ENCODE measurements at regions not wholly inside any gene's neighbourhood (a gene's known extent, or its start where the extent isn't known, plus 50 kb on each side); places are given as distances from the start of the nearest gene placed in this dataset.

- DNase-seq (ENCODE audit: low read depth in 1 of 2, low spot score in 1 of 2) = no peak
These were observed 213.2 kb upstream of the FOXN3 start for GRCh38 chr14:89630101-89630829.

- no peak for DNase-seq (ENCODE audit: low read depth in 1 of 2, low spot score in 1 of 2)
These were observed 212.3 kb upstream of the FOXN3 start for GRCh38 chr14:89629383-89629782.

GRCh38 chr14:89628521-89628920 lies 211.5 kb upstream of the FOXN3 start:
- no peak for DNase-seq (ENCODE audit: low read depth in 1 of 2, low spot score in 1 of 2)

- DNase-seq (ENCODE audit: low read depth in 1 of 2, low spot score in 1 of 2) = no peak
These were observed 209.3 kb upstream of the FOXN3 start for GRCh38 chr14:89626233-89626806.

GRCh38 chr14:89625731-89626232 lies 208.7 kb upstream of the FOXN3 start:
- DNase-seq (ENCODE audit: low read depth in 1 of 2, low spot score in 1 of 2) = no peak

GRCh38 chr14:89625244-89625713 lies 208.2 kb upstream of the FOXN3 start:
- DNase-seq (ENCODE audit: low read depth in 1 of 2, low spot score in 1 of 2) = no peak

GRCh38 chr14:89624500-89625156 lies 207.6 kb upstream of the FOXN3 start:
- DNase-seq (ENCODE audit: low read depth in 1 of 2, low spot score in 1 of 2) = no peak

GRCh38 chr14:89621791-89622638 lies 205.0 kb upstream of the FOXN3 start:
- DNase-seq (ENCODE audit: low read depth in 1 of 2, low spot score in 1 of 2) = no peak

- peak; percentile 47 to 66 for DNase-seq (ENCODE audit: low read depth in 1 of 2, low spot score in 1 of 2)
These were observed 204.0 kb upstream of the FOXN3 start for GRCh38 chr14:89621009-89621421.

GRCh38 chr14:89620436-89620835 lies 203.4 kb upstream of the FOXN3 start:
- no peak for DNase-seq (ENCODE audit: low read depth in 1 of 2, low spot score in 1 of 2)

GRCh38 chr14:89619596-89619995 lies 202.6 kb upstream of the FOXN3 start:
- no peak for DNase-seq (ENCODE audit: low read depth in 1 of 2, low spot score in 1 of 2)

GRCh38 chr14:89618811-89619551 lies 201.9 kb upstream of the FOXN3 start:
- peak in 1 of 2 donors; percentile 49 for DNase-seq (ENCODE audit: low read depth in 1 of 2, low spot score in 1 of 2)

GRCh38 chr14:89618330-89618708 lies 201.3 kb upstream of the FOXN3 start:
- DNase-seq (ENCODE audit: low read depth in 1 of 2, low spot score in 1 of 2) = no peak

GRCh38 chr14:89617481-89618329 lies 200.7 kb upstream of the FOXN3 start:
- DNase-seq (ENCODE audit: low read depth in 1 of 2, low spot score in 1 of 2) = no peak

- no peak for DNase-seq (ENCODE audit: low read depth in 1 of 2, low spot score in 1 of 2)
These were observed 199.9 kb upstream of the FOXN3 start for GRCh38 chr14:89616852-89617341.

- no peak for DNase-seq (ENCODE audit: low read depth in 1 of 2, low spot score in 1 of 2)
These were observed 199.4 kb upstream of the FOXN3 start for GRCh38 chr14:89616425-89616824.

GRCh38 chr14:89615421-89615820 lies 198.4 kb upstream of the FOXN3 start:
- DNase-seq (ENCODE audit: low read depth in 1 of 2, low spot score in 1 of 2) = no peak

GRCh38 chr14:89614009-89614691 lies 197.1 kb upstream of the FOXN3 start:
- no peak for DNase-seq (ENCODE audit: low read depth in 1 of 2, low spot score in 1 of 2)

All from activated CD4-positive, alpha-beta T cell treated with anti-CD3 and anti-CD28 coated beads, Interleukin-2, amount 50 U/mL, for 24 hours (primary cell).